H1 (cell line): ENCODE measurements at regions not wholly inside any gene's neighbourhood (a gene's known extent, or its start where the extent isn't known, plus 50 kb on each side); places are given as distances from the start of the nearest gene placed in this dataset.

Experiments
- CTCF ChIA-PET: fragments of 300-600 bp; sonication (Branson Sonifier 250); formaldehyde crosslinking; loops from one replicate; lab custom pipeline; 2021; ENCODE audit not compliant: partially characterized antibody; lab: Charles Lee
- POLR2A ChIA-PET: fragments of 300-600 bp; sonication (Branson Sonifier 250); formaldehyde crosslinking; loops from one replicate; lab custom pipeline; 2021; ENCODE audit warnings: inconsistent platforms; ENCODE audit not compliant: partially characterized antibody; lab: Charles Lee
- DNase-seq, 2 experiments: peaks; one replicate each; pipeline versions ENCODE4 v3.0.0 to v3.0.0-alpha.2; 2010 to 2022; ENCODE audit warnings: low spot score in 2 of 2, low read depth in 1 of 2, mixed read lengths in 1 of 2
- FAIRE-seq: peaks from 2 replicates; lab custom pipeline; 2011; peaks lifted over from hg19 to GRCh38; lab: Jason Lieb, UNC
- H2AFZ ChIP-seq: 2 replicates; pipeline ENCODE4 v1.8.1; 2012; ENCODE audit warnings: low read length, inconsistent platforms
- H2AK5ac ChIP-seq: 2 replicates; pipeline ENCODE4 v1.6.1; 2013; ENCODE audit warnings: low read depth, low read length
- H2BK120ac ChIP-seq: replicated peaks from 2 replicates; pipeline ENCODE3; 2013; ENCODE audit warnings: low read depth, low read length, inconsistent platforms
- H2BK12ac ChIP-seq: 2 replicates; pipeline ENCODE4 v1.6.1; 2013; ENCODE audit warnings: low read depth, low read length
- H2BK15ac ChIP-seq: 2 replicates; pipeline ENCODE4 v1.6.1; 2013; ENCODE audit warnings: low read length
- H2BK20ac ChIP-seq: 2 replicates; pipeline ENCODE4 v1.6.1; 2013; ENCODE audit warnings: low read length
- H2BK5ac ChIP-seq: 2 replicates; pipeline ENCODE4 v1.6.1; 2013; ENCODE audit warnings: low read depth, low read length
- H3K14ac ChIP-seq: 2 replicates; pipeline ENCODE4 v1.6.1; 2013; ENCODE audit warnings: inconsistent platforms; ENCODE audit not compliant: insufficient read length
- H3K18ac ChIP-seq: 2 replicates; pipeline ENCODE4 v1.6.1; 2013; ENCODE audit warnings: low read length; ENCODE audit errors: extremely low read depth
- H3K23ac ChIP-seq: 2 replicates; pipeline ENCODE4 v1.6.1; 2013; ENCODE audit warnings: inconsistent platforms; ENCODE audit not compliant: insufficient read length
- H3K23me2 ChIP-seq: 2 replicates; pipeline ENCODE4 v1.6.1; 2013; ENCODE audit warnings: low read depth, low read length
- H3K27ac ChIP-seq: 2 replicates; pipeline ENCODE4 v1.6.1; 2011; ENCODE audit warnings: low read depth, low read length, inconsistent platforms
- H3K27me3 ChIP-seq, 4 experiments: replicated peaks in 1 of 4; 1 replicate in 1 of 4; 2 replicates in 3 of 4; pipeline versions ENCODE4 v1.6.1 to v1.8.1; 2011 to 2013; ENCODE audit warnings: low read length in 3 of 4, mild to moderate bottlenecking in 3 of 4, inconsistent platforms in 2 of 4, mixed read lengths in 2 of 4, moderate library complexity in 1 of 4; ENCODE audit not compliant: control insufficient read depth in 3 of 4, insufficient read depth in 3 of 4; ENCODE audit errors: extremely low read depth in 1 of 4
- H3K36me3 ChIP-seq, 4 experiments: 2 replicates each; pipeline versions ENCODE4 v1.6.1 to v1.8.1; 2011 to 2013; ENCODE audit warnings: mild to moderate bottlenecking in 4 of 4, low read length in 3 of 4, moderate library complexity in 2 of 4, control low read depth in 1 of 4, inconsistent platforms in 1 of 4; ENCODE audit not compliant: insufficient read depth in 4 of 4, control insufficient read depth in 2 of 4
- H3K4ac ChIP-seq: replicated peaks from 2 replicates; pipeline ENCODE3; 2013; ENCODE audit warnings: low read length, low read depth, mixed read lengths, inconsistent platforms; ENCODE audit not compliant: insufficient read length
- H3K4me1 ChIP-seq, 4 experiments: replicated peaks in 1 of 4; 1 replicate in 1 of 4; 2 replicates in 3 of 4; pipeline versions ENCODE4 v1.6.1 to v1.8.1; 2011 to 2013; ENCODE audit warnings: low read length in 3 of 4, inconsistent platforms in 2 of 4, mixed read lengths in 1 of 4; ENCODE audit not compliant: insufficient read depth in 4 of 4, control insufficient read depth in 3 of 4
- H3K4me2 ChIP-seq, 2 experiments: 2 replicates each; pipeline versions ENCODE4 v1.6.1 to v1.8.1; 2011 to 2013; ENCODE audit warnings: low read depth in 2 of 2, low read length in 2 of 2, control low read depth in 1 of 2, inconsistent platforms in 1 of 2, mild to moderate bottlenecking in 1 of 2; ENCODE audit not compliant: insufficient read depth in 1 of 2
- H3K4me3 ChIP-seq, 4 experiments: fragments of 200-600, 300-600 bp in 1 of 4; sonication (generic), shearing (Covaris generic), sonication (Bioruptor Twin) in 1 of 4; 2 replicates each; pipeline versions ENCODE4 v1.5.1 to v1.8.1; 2011 to 2016; ENCODE audit warnings: low read length in 4 of 4, low read depth in 3 of 4, control low read depth in 2 of 4, inconsistent platforms in 2 of 4, mild to moderate bottlenecking in 2 of 4, mixed read lengths in 1 of 4, moderate library complexity in 1 of 4; ENCODE audit not compliant: insufficient read depth in 2 of 4; ENCODE audit errors: extremely low read depth in 1 of 4
- H3K56ac ChIP-seq: replicated peaks from 2 replicates; pipeline ENCODE3; 2013; ENCODE audit warnings: low read depth, mild to moderate bottlenecking, mixed read lengths, low read length, inconsistent platforms; ENCODE audit not compliant: insufficient read length
- H3K79me1 ChIP-seq: 2 replicates; pipeline ENCODE4 v1.6.1; 2013; ENCODE audit warnings: low read depth, low read length, control low read depth
- H3K79me2 ChIP-seq, 2 experiments: 2 replicates each; pipeline versions ENCODE4 v1.6.1 to v1.8.1; 2012 to 2013; ENCODE audit warnings: low read length in 2 of 2, mild to moderate bottlenecking in 2 of 2, inconsistent platforms in 1 of 2; ENCODE audit not compliant: insufficient read depth in 2 of 2, control insufficient read depth in 1 of 2
- H3K9ac ChIP-seq, 4 experiments: replicated peaks in 1 of 4; 1 replicate in 1 of 4; 2 replicates in 3 of 4; pipeline versions ENCODE4 v1.6.1 to v1.8.1; 2011 to 2013; ENCODE audit warnings: low read depth in 3 of 4, low read length in 3 of 4, control low read depth in 2 of 4, mild to moderate bottlenecking in 2 of 4, moderate library complexity in 2 of 4, inconsistent platforms in 1 of 4; ENCODE audit errors: extremely low read depth in 1 of 4
- H3K9me3 ChIP-seq, 2 experiments: 2 replicates each; pipeline versions ENCODE4 v1.6.1 to v1.8.1; 2012 to 2013; ENCODE audit warnings: mild to moderate bottlenecking in 2 of 2, moderate library complexity in 2 of 2, control low read depth in 1 of 2, inconsistent platforms in 1 of 2, low read depth in 1 of 2, low read length in 1 of 2, mixed read lengths in 1 of 2; ENCODE audit not compliant: insufficient read depth in 2 of 2
- H4K20me1 ChIP-seq, 2 experiments: replicated peaks in 1 of 2; 2 replicates each; pipeline versions ENCODE3 to v1.8.1; 2011 to 2013; ENCODE audit warnings: inconsistent platforms in 2 of 2, low read length in 2 of 2, mild to moderate bottlenecking in 1 of 2; ENCODE audit not compliant: insufficient read depth in 2 of 2, control insufficient read depth in 1 of 2
- H4K5ac ChIP-seq: 2 replicates; pipeline ENCODE4 v1.6.1; 2013; ENCODE audit warnings: low read length, low read depth, mixed read lengths, inconsistent platforms; ENCODE audit not compliant: insufficient read length
- H4K8ac ChIP-seq: 2 replicates; pipeline ENCODE4 v1.8.0; 2013; ENCODE audit warnings: mild to moderate bottlenecking, moderate library complexity, low read length, inconsistent platforms; ENCODE audit not compliant: insufficient read depth; ENCODE audit errors: extremely low read depth
- H4K91ac ChIP-seq: replicated peaks from 2 replicates; pipeline ENCODE3; 2013; ENCODE audit warnings: low read length, mixed read lengths, inconsistent platforms; ENCODE audit not compliant: insufficient read length
- EGR1 ChIP-seq: IDR thresholded peaks from 2 replicates; pipeline ENCODE4 v1.6.1; 2011; ENCODE audit warnings: low read depth, low read length, borderline replicate concordance
- SP2 ChIP-seq: IDR thresholded peaks from 2 replicates; pipeline ENCODE4 v1.6.1; 2012; ENCODE audit warnings: mild to moderate bottlenecking, low read length, inconsistent platforms
- SP4 ChIP-seq: IDR thresholded peaks from 2 replicates; pipeline ENCODE4 v1.6.1; 2012; ENCODE audit warnings: low read length, inconsistent platforms

DNA sequence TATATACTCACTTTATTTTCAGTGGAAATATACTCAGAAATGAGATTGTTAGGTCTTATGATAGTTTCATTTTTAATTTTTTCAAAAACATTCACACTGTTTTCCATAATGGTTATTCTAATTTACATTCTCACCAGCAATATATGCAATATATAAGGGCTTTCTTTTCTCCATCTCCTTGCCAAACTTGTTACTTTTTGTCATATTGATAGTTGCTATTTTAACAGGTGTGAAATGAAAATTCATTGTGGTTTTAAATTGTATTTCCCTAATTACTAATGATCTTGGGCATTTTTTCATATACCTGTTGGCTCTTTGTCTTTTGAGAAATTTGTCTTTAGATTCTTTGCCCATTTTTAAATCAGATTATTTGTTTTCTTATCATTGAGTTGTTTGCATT lies 325.2 kb downstream of the DIPK2A start:
- Histone ChIP-seq H4K91ac (no peak overlapping the region), H3K27ac (no peak overlapping the region), H2BK15ac (no peak overlapping the region), H3K14ac (no peak overlapping the region), H2BK120ac (no peak overlapping the region), H3K23me2 (no peaks in the 10 kb centered on the region), H4K5ac (no peak overlapping the region), H3K79me1 (no peaks in the 10 kb centered on the region), H3K4me1 (no peaks in the 10 kb centered on the region), H2BK12ac (no peak overlapping the region), H3K23ac (no peak overlapping the region), H2AFZ (no peak overlapping the region), H3K4ac (no peak overlapping the region), H3K4me2 (no peak overlapping the region), H3K36me3 (no peaks in the 10 kb centered on the region), H2AK5ac (no peak overlapping the region), H4K20me1 (no peaks in the 10 kb centered on the region), H3K9me3 (no peaks in the 10 kb centered on the region), H3K79me2 (no peaks in the 10 kb centered on the region), H3K18ac (no peak overlapping the region), H3K4me3 (no peak overlapping the region), H3K9ac (no peak overlapping the region), H3K56ac (no peak overlapping the region), H2BK5ac (no peak overlapping the region), H3K27me3 (no peaks in the 10 kb centered on the region), H2BK20ac (no peak overlapping the region), H4K8ac (no peak overlapping the region)
- POLR2A ChIA-PET: no interaction called here
- TF ChIP-seq SP2 (no peak), EGR1 (no peak), SP4 (no peak)
- no peak for DNase-seq
- no peak for FAIRE-seq
- CTCF ChIA-PET: no interaction called here
